ENCODE measurements at regions not wholly inside any gene's neighbourhood (a gene's known extent, or its start where the extent isn't known, plus 50 kb on each side); places are given as distances from the start of the nearest gene placed in this dataset.

GRCh38 chr1:36608272-36608671 lies 125.6 kb upstream of the CSF3R start:
- Histone ChIP-seq H3K4me1 (replicated peaks in 1 of 2) (peaks cover 34 to 42% of the 10 kb centered on the region in 2 donors), H3K4me3 (no peak overlapping the region), H3K27ac (no peak overlapping the region)
- 0 to 88% (median 57%) methylated on average over 1 of the region's 1 CpG; no CpG with 5 or more reads in 5 of the 10 experiments for WGBS, 10 experiments
- ATAC-seq (replicated peaks in 6 of 8) = no peak
- in situ Hi-C loops (cut with MboI; ENCODE audit: low pct_unique_long_range_greater_than_20kb in 2 of 9, low sequenced_read_pairs in 9 of 9, unreplicated experiment in 9 of 9) = no loop called here

GRCh38 chr1:36607263-36607651 lies 124.5 kb upstream of the CSF3R start:
- Histone ChIP-seq H3K4me3 (no peak overlapping the region), H3K4me1 (replicated peaks in 1 of 2) (peaks cover 24 to 32% of the 10 kb centered on the region in 2 donors), H3K27ac (peak overlapping the region in 1 of 2 donors; percentile 26)
- ATAC-seq (replicated peaks in 6 of 8) = no peak
- in situ Hi-C loops (cut with MboI; ENCODE audit: low pct_unique_long_range_greater_than_20kb in 2 of 9, low sequenced_read_pairs in 9 of 9, unreplicated experiment in 9 of 9) = no loop called here

GRCh38 chr1:36606641-36607262 lies 124.0 kb upstream of the CSF3R start:
- no peak overlapping the region for H3K4me3 ChIP-seq
- 0 to 88% (median 62%) methylated on average over 1 to 12 of the region's 12 CpGs; no CpG with 5 or more reads in 2 of the 10 experiments for WGBS, 10 experiments
- peak in 5 of 8 experiments; percentile 31 to 57 (median 46) for ATAC-seq (replicated peaks in 6 of 8)
- H3K4me1 ChIP-seq (replicated peaks in 1 of 2) = peaks cover 20 to 29% of the 10 kb centered on the region in 2 donors
- in situ Hi-C loops (cut with MboI; ENCODE audit: low pct_unique_long_range_greater_than_20kb in 2 of 9, low sequenced_read_pairs in 9 of 9, unreplicated experiment in 9 of 9) = no loop called here
- H3K27ac ChIP-seq = peak overlapping the region; percentile 22 to 26

- Histone ChIP-seq H3K4me3 (no peak overlapping the region), H3K27ac (peak overlapping the region; percentile 22 to 26), H3K4me1 (replicated peaks in 1 of 2) (peaks cover 20 to 29% of the 10 kb centered on the region in 2 donors)
- in situ Hi-C loops (cut with MboI; ENCODE audit: low pct_unique_long_range_greater_than_20kb in 2 of 9, low sequenced_read_pairs in 9 of 9, unreplicated experiment in 9 of 9) = no loop called here
- peak in 7 of 8 experiments; percentile 6 to 56 (median 48) for ATAC-seq (replicated peaks in 6 of 8)
- 33 to 74% (median 51%) methylated on average over 1 to 5 of the region's 7 CpGs; no CpG with 5 or more reads in 3 of the 10 experiments for WGBS, 10 experiments
Observed at GRCh38 chr1:36605942-36606640, 123.4 kb upstream of the CSF3R start.

GRCh38 chr1:36603461-36603860 lies 120.7 kb upstream of the CSF3R start:
- peaks cover 20 to 22% of the 10 kb centered on the region in 2 donors for H3K4me1 ChIP-seq (replicated peaks in 1 of 2)
- no peak overlapping the region for H3K27ac ChIP-seq
- WGBS, 10 experiments = 20 to 75% (median 59%) methylated on average over 1 to 3 of the region's 3 CpGs; no CpG with 5 or more reads in 5 of the 10 experiments
- no peak for ATAC-seq (replicated peaks in 6 of 8)
- in situ Hi-C loops (cut with MboI; ENCODE audit: low pct_unique_long_range_greater_than_20kb in 2 of 9, low sequenced_read_pairs in 9 of 9, unreplicated experiment in 9 of 9) = no loop called here
- H3K4me3 ChIP-seq = no peak overlapping the region

- no peak overlapping the region for H3K27ac ChIP-seq
- ATAC-seq (replicated peaks in 6 of 8) = no peak
- in situ Hi-C loops (cut with MboI; ENCODE audit: low pct_unique_long_range_greater_than_20kb in 2 of 9, low sequenced_read_pairs in 9 of 9, unreplicated experiment in 9 of 9) = no loop called here
- peaks cover 20 to 23% of the 10 kb centered on the region in 2 donors for H3K4me1 ChIP-seq (replicated peaks in 1 of 2)
- H3K4me3 ChIP-seq = no peak overlapping the region
- WGBS, 10 experiments = 33 to 100% (median 74%) methylated on average over 1 to 2 of the region's 4 CpGs; no CpG with 5 or more reads in 6 of the 10 experiments
Observed at GRCh38 chr1:36602184-36602583, 119.5 kb upstream of the CSF3R start.

GRCh38 chr1:36599828-36600227 lies 117.1 kb upstream of the CSF3R start:
- Histone ChIP-seq H3K4me1 (replicated peaks in 1 of 2) (peaks cover 13% of the 10 kb centered on the region in 2 donors), H3K27ac (no peak overlapping the region), H3K4me3 (no peak overlapping the region)
- ATAC-seq (replicated peaks in 6 of 8) = no peak
- WGBS, 10 experiments = 20 to 100% (median 71%) methylated on average over 1 of the region's 1 CpG; no CpG with 5 or more reads in 6 of the 10 experiments
- in situ Hi-C loops (cut with MboI; ENCODE audit: low pct_unique_long_range_greater_than_20kb in 2 of 9, low sequenced_read_pairs in 9 of 9, unreplicated experiment in 9 of 9) = loop anchor here in 4 of 9 experiments (25.0 kb wide), 3 partner anchors 437 to 837 kb away; partner anchors contain the start of gene GRIK3 (in 3 of the 4)

- ATAC-seq (replicated peaks in 6 of 8) = no peak
- Histone ChIP-seq H3K4me3 (no peak overlapping the region), H3K27ac (no peak overlapping the region), H3K4me1 (replicated peaks in 1 of 2) (peaks cover 23 to 25% of the 10 kb centered on the region in 2 donors)
- WGBS, 10 experiments = 10 to 100% (median 84%) methylated on average over 1 to 5 of the region's 5 CpGs; no CpG with 5 or more reads in 3 of the 10 experiments
- in situ Hi-C loops (cut with MboI; ENCODE audit: low pct_unique_long_range_greater_than_20kb in 2 of 9, low sequenced_read_pairs in 9 of 9, unreplicated experiment in 9 of 9) = loop anchor here in 4 of 9 experiments (25.0 kb wide), 3 partner anchors 440 to 840 kb away; partner anchors contain the start of gene GRIK3 (in 3 of the 4)
Observed at GRCh38 chr1:36597514-36597913, 114.8 kb upstream of the CSF3R start.

GRCh38 chr1:36595921-36596320 lies 113.2 kb upstream of the CSF3R start:
- ATAC-seq (replicated peaks in 6 of 8) = no peak
- Histone ChIP-seq H3K4me3 (no peak overlapping the region), H3K27ac (no peak overlapping the region), H3K4me1 (replicated peaks in 1 of 2) (peaks cover 34% of the 10 kb centered on the region in 2 donors)
- 10 to 100% (median 67%) methylated on average over 1 to 8 of the region's 11 CpGs; no CpG with 5 or more reads in 1 of the 10 experiments for WGBS, 10 experiments
- in situ Hi-C loops (cut with MboI; ENCODE audit: low pct_unique_long_range_greater_than_20kb in 2 of 9, low sequenced_read_pairs in 9 of 9, unreplicated experiment in 9 of 9) = loop anchor here in 4 of 9 experiments (25.0 kb wide), 3 partner anchors 441 to 841 kb away; partner anchors contain the start of gene GRIK3 (in 3 of the 4)

- in situ Hi-C loops (cut with MboI; ENCODE audit: low pct_unique_long_range_greater_than_20kb in 2 of 9, low sequenced_read_pairs in 9 of 9, unreplicated experiment in 9 of 9) = loop anchor here in 4 of 9 experiments (25.0 kb wide), 3 partner anchors 442 to 842 kb away; partner anchors contain the start of gene GRIK3 (in 3 of the 4)
- ATAC-seq (replicated peaks in 6 of 8) = peak in 5 of 8 experiments; percentile 47 to 57 (median 54)
- Histone ChIP-seq H3K4me1 (replicated peaks in 1 of 2) (peaks cover 39 to 40% of the 10 kb centered on the region in 2 donors), H3K27ac (no peak overlapping the region), H3K4me3 (no peak overlapping the region)
- WGBS, 10 experiments = 0 to 56% (median 33%) methylated on average over 1 to 10 of the region's 11 CpGs; no CpG with 5 or more reads in 2 of the 10 experiments
Observed at GRCh38 chr1:36595349-36595748, 112.6 kb upstream of the CSF3R start.

GRCh38 chr1:36594023-36594422 lies 111.3 kb upstream of the CSF3R start:
- H3K4me3 ChIP-seq = no peak overlapping the region
- H3K4me1 ChIP-seq (replicated peaks in 1 of 2) = peaks cover 53% of the 10 kb centered on the region in 2 donors
- 2 to 92% (median 59%) methylated on average over 1 to 7 of the region's 7 CpGs; no CpG with 5 or more reads in 1 of the 10 experiments for WGBS, 10 experiments
- peak in 5 of 8 experiments; percentile 41 to 67 (median 52) for ATAC-seq (replicated peaks in 6 of 8)
- no peak overlapping the region for H3K27ac ChIP-seq
- in situ Hi-C loops (cut with MboI; ENCODE audit: low pct_unique_long_range_greater_than_20kb in 2 of 9, low sequenced_read_pairs in 9 of 9, unreplicated experiment in 9 of 9) = loop anchor here in 4 of 9 experiments (25.0 kb wide), 3 partner anchors 443 to 843 kb away; partner anchors contain the start of gene GRIK3 (in 3 of the 4)

GRCh38 chr1:36591278-36591677 lies 108.6 kb upstream of the CSF3R start:
- Histone ChIP-seq H3K27ac (no peak overlapping the region), H3K4me3 (no peak overlapping the region), H3K4me1 (replicated peaks in 1 of 2) (peaks cover 77 to 80% of the 10 kb centered on the region in 2 donors)
- in situ Hi-C loops (cut with MboI; ENCODE audit: low pct_unique_long_range_greater_than_20kb in 2 of 9, low sequenced_read_pairs in 9 of 9, unreplicated experiment in 9 of 9) = loop anchor here in 4 of 9 experiments (25.0 kb wide), 3 partner anchors 446 to 846 kb away; partner anchors contain the start of gene GRIK3 (in 3 of the 4)
- 27 to 73% (median 52%) methylated on average over 2 to 7 of the region's 7 CpGs; no CpG with 5 or more reads in 3 of the 10 experiments for WGBS, 10 experiments
- ATAC-seq (replicated peaks in 6 of 8) = no peak

GRCh38 chr1:36590771-36591170 lies 108.1 kb upstream of the CSF3R start:
- WGBS, 10 experiments = 0 to 80% (median 20%) methylated on average over 1 to 6 of the region's 9 CpGs
- Histone ChIP-seq H3K4me3 (no peak overlapping the region), H3K27ac (no peak overlapping the region), H3K4me1 (replicated peaks in 1 of 2) (peaks cover 77 to 82% of the 10 kb centered on the region in 2 donors)
- in situ Hi-C loops (cut with MboI; ENCODE audit: low pct_unique_long_range_greater_than_20kb in 2 of 9, low sequenced_read_pairs in 9 of 9, unreplicated experiment in 9 of 9) = loop anchor here in 4 of 9 experiments (25.0 kb wide), 3 partner anchors 447 to 847 kb away; partner anchors contain the start of gene GRIK3 (in 3 of the 4)
- ATAC-seq (replicated peaks in 6 of 8) = peak in 4 of 8 experiments; percentile 4 to 35 (median 20)
